Hematopoietic multipotent progenitor cell treated with erythropoietin and hydrocortisone succinate and interleukin-3 and kit ligand, for 8 days (in vitro differentiated cells): ENCODE measurements at regions not wholly inside any gene's neighbourhood (a gene's known extent, or its start where the extent isn't known, plus 50 kb on each side); places are given as distances from the start of the nearest gene placed in this dataset.

ENCODE experiments used
- DNase-seq: peaks from one replicate; pipeline ENCODE4 v3.0.0-alpha.2; 2015

- DNase-seq = no peak
These were observed 175.9 kb downstream of the ZDHHC21 start for GRCh38 chr9:14517154-14517906.

GRCh38 chr9:14516656-14517055 is 176.6 kb downstream of the ZDHHC21 start:
- no peak for DNase-seq

GRCh38 chr9:14515571-14516198 is 177.5 kb downstream of the ZDHHC21 start:
- DNase-seq = no peak

- no peak for DNase-seq
These were observed 178.2 kb downstream of the ZDHHC21 start for GRCh38 chr9:14515049-14515448.

GRCh38 chr9:14512942-14513341 is 180.3 kb downstream of the ZDHHC21 start:
- no peak for DNase-seq

- no peak for DNase-seq
These were observed 181.8 kb downstream of the ZDHHC21 start for GRCh38 chr9:14511452-14511851.

- DNase-seq = no peak
These were observed 184.3 kb downstream of the ZDHHC21 start for GRCh38 chr9:14508884-14509283.

- DNase-seq = no peak
These were observed 187.4 kb upstream of the NFIB start for GRCh38 chr9:14501366-14501765.

GRCh38 chr9:14500705-14501104 is 186.8 kb upstream of the NFIB start:
- no peak for DNase-seq

- DNase-seq = no peak
These were observed 186.0 kb upstream of the NFIB start for GRCh38 chr9:14499976-14500375.

GRCh38 chr9:14498824-14499223 is 184.9 kb upstream of the NFIB start:
- DNase-seq = no peak

- no peak for DNase-seq
These were observed 183.5 kb upstream of the NFIB start for GRCh38 chr9:14497476-14497875.

- DNase-seq = no peak
These were observed 174.7 kb upstream of the NFIB start for GRCh38 chr9:14488421-14489190.

- no peak for DNase-seq
These were observed 173.7 kb upstream of the NFIB start for GRCh38 chr9:14487547-14488185.

- no peak for DNase-seq
These were observed 171.4 kb upstream of the NFIB start for GRCh38 chr9:14485366-14485765.

GRCh38 chr9:14482856-14483255 is 168.9 kb upstream of the NFIB start:
- DNase-seq = no peak

GRCh38 chr9:14480526-14480925 is 166.6 kb upstream of the NFIB start:
- no peak for DNase-seq

GRCh38 chr9:14479163-14479560 is 165.2 kb upstream of the NFIB start:
- no peak for DNase-seq

- no peak for DNase-seq
These were observed 164.5 kb upstream of the NFIB start for GRCh38 chr9:14478175-14479162.

- no peak for DNase-seq
These were observed 157.1 kb upstream of the NFIB start for GRCh38 chr9:14471041-14471440.

- no peak for DNase-seq
These were observed 153.9 kb upstream of the NFIB start for GRCh38 chr9:14467675-14468374.

GRCh38 chr9:14466828-14467227 is 152.9 kb upstream of the NFIB start:
- DNase-seq = no peak
